ENCODE measurements at regions not wholly inside any gene's neighbourhood (a gene's known extent, or its start where the extent isn't known, plus 50 kb on each side); places are given as distances from the start of the nearest gene placed in this dataset.
A peak's percentile ranks its signal among the peaks of the same experiment; 100 is the strongest.

DNA sequence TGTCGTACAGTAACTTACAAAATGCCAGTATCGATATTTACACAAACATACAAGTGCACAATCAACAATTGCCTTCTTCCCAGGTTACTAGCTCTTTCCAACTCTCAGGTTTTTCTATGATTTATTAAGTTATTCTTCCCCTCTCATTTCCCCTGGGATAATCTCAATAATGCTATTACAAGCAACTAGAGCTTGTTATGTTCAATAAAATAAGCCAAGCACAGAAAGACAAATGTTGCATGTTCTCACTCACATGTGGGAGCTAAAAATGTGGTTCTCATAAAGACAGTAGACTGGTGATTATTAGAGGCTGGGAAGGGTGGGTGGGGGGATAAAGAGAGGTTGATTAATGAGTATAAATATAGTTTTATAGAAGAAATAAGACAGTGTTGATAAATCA lies 577.1 kb downstream of the HACE1 start:
- Mint-ChIP-seq H3K27me3 (ENCODE audit: insufficient read depth) (peaks cover 31% of the 10 kb centered on the region), H3K4me3 (no peak overlapping the region), H3K27ac (no peak overlapping the region), H3K36me3 (ENCODE audit: low read depth) (no peaks in the 10 kb centered on the region), H3K9me3 (no peaks in the 10 kb centered on the region), H3K4me1 (peaks cover 9% of the 10 kb centered on the region)
- Histone ChIP-seq H3K4me1 (ENCODE audit: control insufficient read depth, insufficient read depth, low read length) (peaks cover 4% of the 10 kb centered on the region), H3K36me3 (ENCODE audit: control insufficient read depth, insufficient read depth, low read length) (no peaks in the 10 kb centered on the region), H3K27me3 (ENCODE audit: control insufficient read depth, insufficient read depth, low read length, poor library complexity, severe bottlenecking) (peaks cover 22% of the 10 kb centered on the region), H3K9me3 (ENCODE audit: control insufficient read depth, low read length) (no peaks in the 10 kb centered on the region), H3K4me3 (ENCODE audit: low read length) (no peak overlapping the region), H3K27ac (ENCODE audit: low read depth, low read length) (no peak overlapping the region), H3K9ac (ENCODE audit: extremely low read depth, low read length, poor library complexity, severe bottlenecking) (no peak overlapping the region)
- WGBS, 2 experiments (ENCODE audit: insufficient coverage in 1 of 2, insufficient read length in 1 of 2), result 91 to 98% methylated on average over 2 of the region's 2 CpGs
- DNase-seq, result no peak
- TF ChIP-seq, protein P1, sequence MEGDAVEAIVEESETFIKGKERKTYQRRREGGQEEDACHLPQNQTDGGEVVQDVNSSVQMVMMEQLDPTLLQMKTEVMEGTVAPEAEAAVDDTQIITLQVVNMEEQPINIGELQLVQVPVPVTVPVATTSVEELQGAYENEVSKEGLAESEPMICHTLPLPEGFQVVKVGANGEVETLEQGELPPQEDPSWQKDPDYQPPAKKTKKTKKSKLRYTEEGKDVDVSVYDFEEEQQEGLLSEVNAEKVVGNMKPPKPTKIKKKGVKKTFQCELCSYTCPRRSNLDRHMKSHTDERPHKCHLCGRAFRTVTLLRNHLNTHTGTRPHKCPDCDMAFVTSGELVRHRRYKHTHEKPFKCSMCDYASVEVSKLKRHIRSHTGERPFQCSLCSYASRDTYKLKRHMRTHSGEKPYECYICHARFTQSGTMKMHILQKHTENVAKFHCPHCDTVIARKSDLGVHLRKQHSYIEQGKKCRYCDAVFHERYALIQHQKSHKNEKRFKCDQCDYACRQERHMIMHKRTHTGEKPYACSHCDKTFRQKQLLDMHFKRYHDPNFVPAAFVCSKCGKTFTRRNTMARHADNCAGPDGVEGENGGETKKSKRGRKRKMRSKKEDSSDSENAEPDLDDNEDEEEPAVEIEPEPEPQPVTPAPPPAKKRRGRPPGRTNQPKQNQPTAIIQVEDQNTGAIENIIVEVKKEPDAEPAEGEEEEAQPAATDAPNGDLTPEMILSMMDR (conservative IDR thresholded peaks at IDR 0.05), result no peak

GRCh38 chr6:104281370-104281769 lies 578.3 kb downstream of the HACE1 start:
- peaks cover 9% of the 10 kb centered on the region for H3K9me3 Mint-ChIP-seq
- H3K4me3 Mint-ChIP-seq, result no peak overlapping the region
- H3K27me3 Mint-ChIP-seq (ENCODE audit: insufficient read depth), result peaks cover 34% of the 10 kb centered on the region
- Histone ChIP-seq H3K9me3 (ENCODE audit: control insufficient read depth, low read length) (peaks cover 9% of the 10 kb centered on the region), H3K4me1 (ENCODE audit: control insufficient read depth, insufficient read depth, low read length) (peaks cover 4% of the 10 kb centered on the region), H3K27me3 (ENCODE audit: control insufficient read depth, insufficient read depth, low read length, poor library complexity, severe bottlenecking) (peaks cover 22% of the 10 kb centered on the region), H3K27ac (ENCODE audit: low read depth, low read length) (no peak overlapping the region), H3K9ac (ENCODE audit: extremely low read depth, low read length, poor library complexity, severe bottlenecking) (no peak overlapping the region), H3K36me3 (ENCODE audit: control insufficient read depth, insufficient read depth, low read length) (no peaks in the 10 kb centered on the region), H3K4me3 (ENCODE audit: low read length) (no peak overlapping the region)
- H3K36me3 Mint-ChIP-seq (ENCODE audit: low read depth), result no peaks in the 10 kb centered on the region
- TF ChIP-seq, protein P1 (conservative IDR thresholded peaks at IDR 0.05), result peak; percentile 71
- H3K4me1 Mint-ChIP-seq, result peaks cover 9% of the 10 kb centered on the region
- DNase-seq, result peak; percentile 74
- H3K27ac Mint-ChIP-seq, result no peak overlapping the region
- WGBS, 2 experiments (ENCODE audit: insufficient coverage in 1 of 2, insufficient read length in 1 of 2), result 67 to 89% methylated on average over 1 to 3 of the region's 3 CpGs

- DNase-seq, result no peak
- Histone ChIP-seq H3K4me3 (ENCODE audit: low read length) (no peak overlapping the region), H3K9me3 (ENCODE audit: control insufficient read depth, low read length) (no peaks in the 10 kb centered on the region), H3K27me3 (ENCODE audit: control insufficient read depth, insufficient read depth, low read length, poor library complexity, severe bottlenecking) (no peaks in the 10 kb centered on the region), H3K9ac (ENCODE audit: extremely low read depth, low read length, poor library complexity, severe bottlenecking) (no peak overlapping the region), H3K36me3 (ENCODE audit: control insufficient read depth, insufficient read depth, low read length) (no peaks in the 10 kb centered on the region), H3K27ac (ENCODE audit: low read depth, low read length) (no peak overlapping the region), H3K4me1 (ENCODE audit: control insufficient read depth, insufficient read depth, low read length) (no peaks in the 10 kb centered on the region)
- no peak overlapping the region for H3K4me3 Mint-ChIP-seq
- 97 to 100% methylated on average over 1 of the region's 1 CpG for WGBS, 2 experiments (ENCODE audit: insufficient coverage in 1 of 2, insufficient read length in 1 of 2)
- no peaks in the 10 kb centered on the region for H3K27me3 Mint-ChIP-seq (ENCODE audit: insufficient read depth)
- H3K9me3 Mint-ChIP-seq, result no peaks in the 10 kb centered on the region
- H3K27ac Mint-ChIP-seq, result no peak overlapping the region
- TF ChIP-seq, protein P1 (conservative IDR thresholded peaks at IDR 0.05), result no peak
- H3K4me1 Mint-ChIP-seq, result no peaks in the 10 kb centered on the region
- no peaks in the 10 kb centered on the region for H3K36me3 Mint-ChIP-seq (ENCODE audit: low read depth)
Observed at GRCh38 chr6:104268389-104268788, 591.3 kb downstream of the HACE1 start.
